Adipocyte (in vitro differentiated cells): ENCODE measurements at regions not wholly inside any gene's neighbourhood (a gene's known extent, or its start where the extent isn't known, plus 50 kb on each side); places are given as distances from the start of the nearest gene placed in this dataset.
"Not testable (repeated sequence)": the region's sequence is repeated elsewhere in the genome, so short reads cannot be mapped to it uniquely, and the experiment has no call there.

Source experiments
- DNase-seq: peaks from one replicate; pipeline ENCODE4 v3.0.0-alpha.2; 2015; ENCODE audit warnings: low read depth
- H3K27me3 ChIP-seq: replicated peaks from 2 replicates; pipeline ENCODE4 v1.7.0; 2013; ENCODE audit warnings: mild to moderate bottlenecking, low read length, moderate library complexity; ENCODE audit not compliant: control insufficient read depth, insufficient read depth
- H3K36me3 ChIP-seq: 2 replicates; pipeline ENCODE4 v1.7.0; 2013; ENCODE audit warnings: low read length, mild to moderate bottlenecking, moderate library complexity; ENCODE audit not compliant: control insufficient read depth, insufficient read depth, severe bottlenecking
- H3K4me1 ChIP-seq: 2 replicates; pipeline ENCODE4 v1.7.0; 2013; ENCODE audit warnings: mild to moderate bottlenecking, low read length, moderate library complexity; ENCODE audit not compliant: control insufficient read depth, insufficient read depth
- H3K4me3 ChIP-seq: 2 replicates; pipeline ENCODE4 v1.7.0; 2013; ENCODE audit warnings: mild to moderate bottlenecking, low read length, moderate library complexity
- H3K9ac ChIP-seq: 2 replicates; pipeline ENCODE4 v1.7.0; 2013; ENCODE audit warnings: mild to moderate bottlenecking, low read length, moderate library complexity
- H3K9me3 ChIP-seq: 2 replicates; pipeline ENCODE4 v1.7.0; 2013; ENCODE audit warnings: mild to moderate bottlenecking, low read length, moderate library complexity; ENCODE audit not compliant: control insufficient read depth

GRCh38 chr1:83274656-83275055 is 724.3 kb downstream of the TTLL7 start:
- H3K9ac ChIP-seq, H3K4me3 ChIP-seq, H3K9me3 ChIP-seq, H3K36me3 ChIP-seq, H3K27me3 ChIP-seq, H3K4me1 ChIP-seq: not testable (repeated sequence)
- DNase-seq, result peak; percentile 3

GRCh38 chr1:83272484-83272883 is 726.4 kb downstream of the TTLL7 start:
- not testable (repeated sequence) for H3K27me3 ChIP-seq, DNase-seq, H3K9me3 ChIP-seq, H3K36me3 ChIP-seq, H3K4me3 ChIP-seq, H3K9ac ChIP-seq, H3K4me1 ChIP-seq

- not testable (repeated sequence) for H3K36me3 ChIP-seq, H3K4me1 ChIP-seq
Observed at GRCh38 chr1:83271834-83272233, 727.1 kb downstream of the TTLL7 start.

GRCh38 chr1:83270801-83271200 is 728.1 kb downstream of the TTLL7 start:
- not testable (repeated sequence) for H3K27me3 ChIP-seq, H3K36me3 ChIP-seq, H3K9ac ChIP-seq, H3K4me1 ChIP-seq, H3K4me3 ChIP-seq, H3K9me3 ChIP-seq, DNase-seq

More at GRCh38 chr1:83271834-83272233, 727.1 kb downstream of the TTLL7 start:
- not testable (repeated sequence) for DNase-seq, H3K27me3 ChIP-seq, H3K9ac ChIP-seq, H3K4me3 ChIP-seq, H3K9me3 ChIP-seq

GRCh38 chr1:83263808-83264207 is 735.1 kb downstream of the TTLL7 start:
- not testable (repeated sequence) for H3K36me3 ChIP-seq, H3K27me3 ChIP-seq, H3K4me1 ChIP-seq, H3K9ac ChIP-seq, DNase-seq, H3K9me3 ChIP-seq, H3K4me3 ChIP-seq

- not testable (repeated sequence) for H3K4me1 ChIP-seq, DNase-seq, H3K9ac ChIP-seq, H3K36me3 ChIP-seq, H3K9me3 ChIP-seq, H3K4me3 ChIP-seq, H3K27me3 ChIP-seq
Observed at GRCh38 chr1:83251687-83252086, 747.2 kb downstream of the TTLL7 start.

- not testable (repeated sequence) for DNase-seq, H3K9ac ChIP-seq, H3K4me3 ChIP-seq, H3K36me3 ChIP-seq, H3K4me1 ChIP-seq, H3K27me3 ChIP-seq, H3K9me3 ChIP-seq
Observed at GRCh38 chr1:83246780-83247179, 752.2 kb downstream of the TTLL7 start.

- not testable (repeated sequence) for H3K36me3 ChIP-seq, DNase-seq, H3K27me3 ChIP-seq, H3K9ac ChIP-seq, H3K9me3 ChIP-seq, H3K4me1 ChIP-seq, H3K4me3 ChIP-seq
Observed at GRCh38 chr1:83244832-83245231, 754.1 kb downstream of the TTLL7 start.

GRCh38 chr1:83239568-83239967 is 759.4 kb downstream of the TTLL7 start:
- H3K27me3 ChIP-seq, H3K4me3 ChIP-seq, H3K4me1 ChIP-seq, H3K36me3 ChIP-seq, H3K9me3 ChIP-seq, DNase-seq, H3K9ac ChIP-seq: not testable (repeated sequence)

- not testable (repeated sequence) for H3K27me3 ChIP-seq, H3K9me3 ChIP-seq, DNase-seq, H3K36me3 ChIP-seq, H3K4me1 ChIP-seq, H3K4me3 ChIP-seq, H3K9ac ChIP-seq
Observed at GRCh38 chr1:83238654-83239053, 760.3 kb downstream of the TTLL7 start.

GRCh38 chr1:83219788-83220187 is 779.1 kb downstream of the TTLL7 start:
- H3K4me1 ChIP-seq, H3K9me3 ChIP-seq, DNase-seq, H3K9ac ChIP-seq, H3K27me3 ChIP-seq, H3K4me3 ChIP-seq, H3K36me3 ChIP-seq: not testable (repeated sequence)

- not testable (repeated sequence) for H3K4me3 ChIP-seq, H3K27me3 ChIP-seq, H3K9ac ChIP-seq, H3K9me3 ChIP-seq, DNase-seq, H3K4me1 ChIP-seq, H3K36me3 ChIP-seq
Observed at GRCh38 chr1:83218036-83218716, 780.8 kb downstream of the TTLL7 start.
